ENCODE measurements at regions not wholly inside any gene's neighbourhood (a gene's known extent, or its start where the extent isn't known, plus 50 kb on each side); places are given as distances from the start of the nearest gene placed in this dataset.

- TF ChIP-seq CTCF (IDR thresholded peaks at IDR 0.05) (no peak), POLR2A (IDR thresholded peaks at IDR 0.05) (no peak)
Observed at GRCh38 chr4:19520939-19521520, 730.7 kb upstream of the SLIT2 start.

Data from adrenal gland (tissue), 5 donors.